Ovary (tissue), 7 donors: ENCODE measurements at regions not wholly inside any gene's neighbourhood (a gene's known extent, or its start where the extent isn't known, plus 50 kb on each side); places are given as distances from the start of the nearest gene placed in this dataset.
A peak's percentile ranks its signal among the peaks of the same experiment; 100 is the strongest.
"Not testable (repeated sequence)": the region's sequence is repeated elsewhere in the genome, so short reads cannot be mapped to it uniquely, and the experiment has no call there.

Source experiments
- DNase-seq, 5 donors: peaks; one replicate each; pipeline ENCODE4 v3.0.0-alpha.2; 2019 to 2020
- H3K27ac ChIP-seq, 2 donors: fragments of 200-600 bp; one replicate each; pipeline versions ENCODE4 v1.5.1 to v1.8.0; 2019 to 2022
- H3K27me3 ChIP-seq: fragments of 200-600 bp; one replicate; pipeline ENCODE4 v1.8.0; 2022
- H3K36me3 ChIP-seq: fragments of 200-600 bp; sonication (generic); one replicate; pipeline ENCODE4 v1.5.1; 2019
- H3K4me1 ChIP-seq: one replicate; pipeline ENCODE4 v1.8.1; 2013; ENCODE audit warnings: mild to moderate bottlenecking, moderate library complexity; ENCODE audit not compliant: insufficient read depth
- H3K4me3 ChIP-seq: fragments of 200-600 bp; sonication (generic); one replicate; pipeline ENCODE4 v1.5.1; 2017
- H3K9me3 ChIP-seq, 2 donors: fragments of 200-600 bp in 1 of 2; sonication (generic) in 1 of 2; one replicate each; pipeline versions ENCODE4 v1.5.1 to v1.8.1; 2013 to 2019; ENCODE audit warnings: mild to moderate bottlenecking in 1 of 2, moderate library complexity in 1 of 2
- EP300 ChIP-seq: sonication (generic); formaldehyde crosslinking; IDR thresholded peaks from one replicate; pipeline ENCODE4 v1.6.1; 2017; ENCODE audit warnings: antibody characterized with exemption
- POLR2A ChIP-seq: fragments of 450-650 bp; IDR thresholded peaks from one replicate; pipeline ENCODE4 v1.6.1; 2017; ENCODE audit warnings: antibody characterized with exemption, mild to moderate bottlenecking, moderate library complexity
- WGBS, 3 donors: extraction: QIAGEN DNeasy Blood & Tissue Kit in 1 of 3; methylation state at CpG; one replicate each; pipeline versions ENCODE4 v1.1.5 to v1.1.7; 2013 to 2017; 5-methylcytosine and 5-hydroxymethylcytosine counted together
- intact Hi-C, 4 donors: fragments of 100-400 bp; cut with DNase I; formaldehyde crosslinking; loops; one replicate each; pipeline versions ENCODE4 v1.11.0 to v1.15.1; 2022 to 2023
- TF ChIP-seq, protein P1 (sequence below), 3 donors: fragments of 450-650 bp in 2 of 3; fragments of 200-600 bp in 1 of 3; IDR thresholded peaks; one replicate each; pipeline versions ENCODE4 v1.5.1 to v1.8.0; 2016 to 2022; ENCODE audit warnings: antibody characterized with exemption in 3 of 3, mild to moderate bottlenecking in 1 of 3
- donor health status: DM: no; HTN: no; CAD: no; lungs with moderate emphysema.
- donor health status: DM: no; HTN: no; CAD: no.
- donor health status: Bipolar disorder and iron deficiency.
- donor health status: DM: no; HTN: no; CAD: no.
- donor health status: DM: yes; HTN: yes; CAD: no.

DNA sequence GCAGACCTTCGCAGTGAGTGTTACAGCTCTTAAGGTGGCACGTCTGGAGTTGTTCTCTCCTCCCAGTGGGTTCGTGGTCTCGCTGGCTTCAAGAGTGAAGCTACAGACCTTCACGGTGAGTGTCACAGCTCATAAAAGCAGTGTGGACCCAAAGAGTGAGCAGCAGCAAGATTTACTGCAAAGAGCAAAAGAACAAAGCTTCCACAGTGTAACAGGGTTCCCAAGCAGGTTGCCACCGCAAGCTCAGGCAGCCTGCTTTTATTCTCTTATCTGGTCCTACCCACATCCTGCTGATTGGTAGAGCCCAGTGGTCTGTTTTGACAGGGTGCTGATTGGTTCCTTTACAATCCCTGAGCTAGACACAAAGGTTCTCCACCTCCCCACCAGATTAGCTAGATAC, 886.1 kb downstream of the KCNT2 start:
- intact Hi-C loops, H3K4me3 ChIP-seq, H3K9me3 ChIP-seq, DNase-seq, H3K36me3 ChIP-seq, H3K4me1 ChIP-seq, H3K27me3 ChIP-seq, H3K27ac ChIP-seq: not testable (repeated sequence)
- 85 to 92% (median 87%) methylated on average over 6 of the region's 6 CpGs for WGBS, 3 donors

DNA sequence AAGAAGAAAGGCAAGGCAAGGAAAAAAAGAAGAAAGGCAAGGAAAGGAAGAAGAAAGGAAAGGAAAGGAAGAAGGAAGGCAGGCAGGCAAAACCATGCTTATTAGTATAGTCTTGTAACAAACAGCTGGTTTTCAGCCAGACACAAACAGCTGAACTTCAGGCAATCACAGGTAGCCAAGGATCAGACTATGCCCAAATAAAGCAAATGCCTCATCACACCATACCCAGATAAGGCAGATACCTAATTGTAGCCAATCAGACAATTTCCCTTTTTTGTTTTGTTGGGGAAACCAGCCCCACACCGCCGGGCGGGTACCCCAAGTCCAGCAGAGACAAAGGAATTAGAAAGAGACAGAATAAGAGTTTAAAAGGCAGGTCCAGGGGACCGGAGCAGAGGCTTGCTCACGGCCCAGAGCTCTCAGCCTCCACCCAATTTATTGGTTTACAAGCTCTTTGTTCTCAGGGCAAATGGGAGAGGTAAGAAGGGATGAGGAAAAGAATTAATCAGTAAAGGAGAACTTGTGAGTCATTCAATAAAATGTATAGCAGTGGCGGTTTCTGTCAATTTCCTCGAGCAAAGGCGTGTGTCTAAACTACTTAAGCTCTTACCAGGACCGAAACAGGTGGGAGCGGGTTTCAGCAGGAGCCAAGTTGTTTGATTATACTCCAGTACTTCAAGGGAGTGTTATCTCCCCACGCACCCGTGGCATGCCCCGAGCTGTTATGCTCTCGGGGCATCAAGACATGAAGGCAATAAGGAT, 886.8 kb downstream of the KCNT2 start:
- no peaks in the 10 kb centered on the region for H3K4me1 ChIP-seq
- H3K9me3 ChIP-seq, result no peaks in the 10 kb centered on the region
- H3K4me3 ChIP-seq, result no peak overlapping the region
- 93 to 95% (median 94%) methylated on average over 14 of the region's 14 CpGs for WGBS, 3 donors
- no peaks in the 10 kb centered on the region for H3K36me3 ChIP-seq
- intact Hi-C loops, result no loop called here
- H3K27me3 ChIP-seq, result no peaks in the 10 kb centered on the region
- no peak overlapping the region for H3K27ac ChIP-seq
- TF ChIP-seq, protein P1, sequence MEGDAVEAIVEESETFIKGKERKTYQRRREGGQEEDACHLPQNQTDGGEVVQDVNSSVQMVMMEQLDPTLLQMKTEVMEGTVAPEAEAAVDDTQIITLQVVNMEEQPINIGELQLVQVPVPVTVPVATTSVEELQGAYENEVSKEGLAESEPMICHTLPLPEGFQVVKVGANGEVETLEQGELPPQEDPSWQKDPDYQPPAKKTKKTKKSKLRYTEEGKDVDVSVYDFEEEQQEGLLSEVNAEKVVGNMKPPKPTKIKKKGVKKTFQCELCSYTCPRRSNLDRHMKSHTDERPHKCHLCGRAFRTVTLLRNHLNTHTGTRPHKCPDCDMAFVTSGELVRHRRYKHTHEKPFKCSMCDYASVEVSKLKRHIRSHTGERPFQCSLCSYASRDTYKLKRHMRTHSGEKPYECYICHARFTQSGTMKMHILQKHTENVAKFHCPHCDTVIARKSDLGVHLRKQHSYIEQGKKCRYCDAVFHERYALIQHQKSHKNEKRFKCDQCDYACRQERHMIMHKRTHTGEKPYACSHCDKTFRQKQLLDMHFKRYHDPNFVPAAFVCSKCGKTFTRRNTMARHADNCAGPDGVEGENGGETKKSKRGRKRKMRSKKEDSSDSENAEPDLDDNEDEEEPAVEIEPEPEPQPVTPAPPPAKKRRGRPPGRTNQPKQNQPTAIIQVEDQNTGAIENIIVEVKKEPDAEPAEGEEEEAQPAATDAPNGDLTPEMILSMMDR (IDR thresholded peaks at IDR 0.05), result no peak
- no peak for TF ChIP-seq EP300
- no peak for TF ChIP-seq POLR2A
- no peak for DNase-seq

DNA sequence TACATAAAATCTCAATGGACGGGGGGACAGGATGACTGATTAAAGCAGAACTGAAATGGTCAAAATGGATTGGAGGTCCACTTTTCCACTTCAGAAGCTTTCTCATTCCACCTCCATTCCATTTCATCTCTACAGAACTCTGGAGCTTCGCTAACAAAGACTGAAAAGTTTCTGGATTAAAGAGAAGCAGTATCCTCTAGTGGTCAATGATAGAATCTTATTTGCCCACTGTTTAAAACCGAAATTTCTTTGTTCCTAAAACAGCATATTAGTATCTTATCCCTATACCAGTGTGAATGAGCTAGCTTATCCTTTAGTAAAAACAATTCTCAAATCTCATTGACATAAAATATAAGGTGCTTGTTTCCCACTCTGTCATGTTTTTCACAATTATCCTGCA, 890.6 kb downstream of the KCNT2 start:
- Histone ChIP-seq H3K9me3 (no peaks in the 10 kb centered on the region), H3K27me3 (no peaks in the 10 kb centered on the region), H3K27ac (no peak overlapping the region), H3K4me3 (no peak overlapping the region), H3K4me1 (no peaks in the 10 kb centered on the region), H3K36me3 (no peaks in the 10 kb centered on the region)
- no peak for DNase-seq
- TF ChIP-seq, protein P1 (IDR thresholded peaks at IDR 0.05), result peak in 2 of 3 donors; percentile 40 to 48
- TF ChIP-seq EP300 (no peak), POLR2A (no peak)
- 27 to 37% (median 31%) methylated on average over 3 of the region's 3 CpGs for WGBS, 3 donors
- intact Hi-C loops, result no loop called here

DNA sequence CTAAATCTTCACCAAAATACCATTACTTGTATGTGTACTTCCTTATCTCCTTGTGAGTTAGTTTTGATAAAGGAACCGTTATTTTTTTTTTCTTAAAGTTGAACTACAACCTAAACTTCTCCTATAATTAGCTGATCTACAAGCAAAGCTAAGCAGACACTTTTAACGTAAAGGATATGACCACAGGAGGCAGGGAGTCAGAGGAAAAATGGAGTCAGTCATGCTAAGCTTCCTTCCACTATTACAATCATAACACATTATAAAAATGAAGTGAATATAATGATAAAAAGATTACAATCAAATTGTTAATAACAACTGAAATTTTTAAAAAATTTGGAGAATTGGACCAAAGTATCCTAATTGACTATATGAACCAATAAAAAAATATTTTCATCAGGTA, 892.6 kb downstream of the KCNT2 start:
- 58 to 61% (median 60%) methylated on average over 2 of the region's 2 CpGs for WGBS, 3 donors
- H3K27me3 ChIP-seq, result no peaks in the 10 kb centered on the region
- intact Hi-C loops, result no loop called here
- no peaks in the 10 kb centered on the region for H3K36me3 ChIP-seq
- no peak overlapping the region for H3K4me3 ChIP-seq
- DNase-seq, result no peak
- no peaks in the 10 kb centered on the region for H3K9me3 ChIP-seq
- TF ChIP-seq POLR2A (no peak), EP300 (no peak)
- TF ChIP-seq, protein P1 (IDR thresholded peaks at IDR 0.05), result no peak
- no peaks in the 10 kb centered on the region for H3K4me1 ChIP-seq
- no peak overlapping the region for H3K27ac ChIP-seq

DNA sequence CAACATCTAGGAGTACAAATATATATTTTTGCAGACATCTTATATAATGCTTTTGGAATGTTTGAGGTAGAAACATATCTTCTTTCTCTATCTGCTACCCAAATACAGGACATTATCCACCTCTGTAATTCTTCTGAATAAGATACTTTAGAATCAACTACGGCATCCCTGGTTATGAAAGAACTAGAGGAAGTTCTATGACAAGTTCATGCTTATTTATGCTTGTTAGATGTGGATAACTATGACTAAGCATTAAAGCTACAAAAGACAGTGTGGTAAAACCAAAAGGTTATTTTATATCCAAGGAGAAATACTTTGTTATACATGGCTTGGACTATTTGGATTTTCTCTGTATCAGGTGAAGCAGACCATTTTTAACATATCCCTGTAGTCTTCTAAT, 894.0 kb downstream of the KCNT2 start:
- Histone ChIP-seq H3K27me3 (no peaks in the 10 kb centered on the region), H3K9me3 (no peaks in the 10 kb centered on the region), H3K4me1 (no peaks in the 10 kb centered on the region), H3K36me3 (no peaks in the 10 kb centered on the region), H3K27ac (no peak overlapping the region), H3K4me3 (no peak overlapping the region)
- WGBS, 3 donors, result 61 to 74% (median 62%) methylated on average over 1 of the region's 1 CpG
- no peak for DNase-seq
- TF ChIP-seq EP300 (no peak), POLR2A (no peak)
- TF ChIP-seq, protein P1 (IDR thresholded peaks at IDR 0.05), result no peak
- intact Hi-C loops, result no loop called here
